NCI-H187 treated with DMSO at 0.1 percent for 48 hours (cell line): ENCODE measurements at regions not wholly inside any gene's neighbourhood (a gene's known extent, or its start where the extent isn't known, plus 50 kb on each side); places are given as distances from the start of the nearest gene placed in this dataset.

ENCODE experiments used
- DNase-seq: peaks from one replicate; lab custom pipeline; 2025; lab: John Stamatoyannopoulos, UW

DNA sequence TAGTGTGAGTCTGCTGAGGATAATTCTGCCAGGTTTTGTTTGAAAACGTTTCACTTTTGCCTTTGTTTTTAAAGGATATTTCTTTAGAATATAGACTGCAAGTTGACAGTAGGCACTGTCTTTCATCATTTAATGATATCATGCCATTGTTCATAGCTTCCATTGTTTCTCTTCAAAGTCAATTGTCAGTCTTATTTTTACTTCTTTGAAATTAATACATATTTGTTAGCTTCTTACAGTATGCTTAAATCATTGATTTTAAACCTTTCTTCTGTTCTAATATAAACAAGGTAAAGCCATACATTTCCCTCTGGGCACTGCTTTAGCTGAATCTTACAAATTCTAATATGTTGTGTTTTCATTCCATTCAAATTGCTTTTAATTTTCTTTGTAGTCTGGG is 62.3 kb upstream of the PARVA start:
- no peak for DNase-seq

DNA sequence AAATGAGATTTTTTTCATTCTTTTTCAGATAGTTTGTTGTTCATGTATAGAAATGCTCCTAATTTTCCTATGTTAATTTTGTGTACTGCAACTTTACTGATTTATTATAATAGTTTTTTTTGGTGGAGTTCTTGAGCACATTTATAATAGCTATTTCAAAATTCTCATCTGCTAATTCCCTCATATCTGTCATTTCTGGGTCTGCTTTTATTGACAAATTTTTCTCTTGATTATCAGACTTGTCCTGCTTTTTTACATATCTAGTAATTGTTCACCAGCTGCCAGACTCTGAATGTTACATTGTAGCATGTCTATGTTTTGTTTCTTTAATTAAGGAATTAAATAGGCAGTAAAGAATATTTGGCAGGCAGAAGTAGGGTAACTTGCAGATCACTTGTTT is 60.9 kb upstream of the PARVA start:
- no peak for DNase-seq

DNA sequence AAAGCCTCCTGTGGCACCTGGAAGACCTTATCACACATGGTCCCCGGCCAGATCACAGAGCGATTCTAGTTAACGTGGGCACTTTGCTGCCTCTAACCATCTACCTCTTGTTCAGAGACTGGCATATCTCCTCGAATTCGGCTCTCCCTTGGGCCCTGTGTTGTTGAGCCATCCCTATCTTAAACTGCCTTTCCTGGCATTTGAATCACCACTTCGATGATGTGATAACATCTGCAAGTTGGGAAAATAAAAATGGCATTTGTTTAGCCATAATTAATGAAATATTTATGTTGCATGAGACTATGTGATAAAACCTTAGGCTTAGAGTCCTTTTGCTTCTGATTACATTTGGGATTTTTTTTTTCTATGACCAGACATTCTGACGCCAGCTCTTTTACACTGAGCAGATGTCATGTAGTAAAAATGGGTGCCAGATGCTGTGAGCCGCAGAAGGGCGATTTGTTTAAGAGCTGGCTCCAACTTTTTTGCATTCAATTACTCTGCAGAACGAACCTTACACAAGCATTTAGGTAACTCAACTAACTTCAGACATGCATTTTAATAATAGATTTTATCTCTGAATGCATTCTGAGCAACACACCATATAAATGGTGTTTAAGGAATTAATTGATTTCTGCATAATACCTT is 58.5 kb upstream of the PARVA start:
- peak; percentile 90 for DNase-seq

DNA sequence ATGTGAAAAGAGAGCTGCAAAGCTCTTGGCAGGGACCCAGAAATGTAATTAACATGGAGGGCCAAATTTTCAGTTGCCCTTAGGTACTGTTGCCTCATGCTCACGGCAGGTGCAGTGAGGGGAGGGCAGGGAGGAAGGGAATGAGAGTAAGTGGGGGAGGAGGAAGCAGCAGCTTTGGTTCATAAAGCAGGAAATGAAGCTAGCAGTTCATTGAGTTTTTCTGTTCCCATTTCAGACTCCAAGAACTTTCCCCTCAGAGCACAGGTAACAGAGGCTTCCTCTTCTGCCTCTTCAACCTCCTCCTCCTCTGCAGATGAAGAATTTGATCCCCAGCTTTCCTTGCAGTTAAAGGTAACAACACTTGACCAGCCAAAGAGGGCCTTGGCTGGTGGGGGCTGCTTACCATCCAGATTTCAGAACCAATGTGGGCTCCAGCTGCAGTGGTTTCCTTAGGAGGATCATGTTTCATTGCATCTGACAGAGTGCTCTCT is 57.9 kb upstream of the PARVA start:
- peak; percentile 90 for DNase-seq

DNA sequence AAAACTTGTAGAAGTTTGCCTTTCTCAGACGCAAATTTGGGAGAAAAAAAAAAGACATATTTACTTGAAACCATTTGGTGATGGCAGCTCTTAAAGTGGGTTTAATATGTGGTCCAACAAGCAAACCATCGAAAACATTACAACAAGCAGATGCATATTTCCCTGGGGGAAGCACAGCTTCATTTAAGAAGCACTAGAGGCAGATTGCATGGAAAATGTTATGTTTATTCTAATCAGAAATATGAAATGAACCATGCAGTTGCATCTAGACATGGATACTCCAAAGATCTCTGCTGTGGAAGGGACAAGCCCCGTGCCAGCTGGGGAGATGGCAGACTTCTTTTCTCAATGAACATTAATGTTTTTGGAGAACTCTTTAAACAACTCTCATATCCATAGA is 57.4 kb upstream of the PARVA start:
- peak; percentile 91 for DNase-seq

DNA sequence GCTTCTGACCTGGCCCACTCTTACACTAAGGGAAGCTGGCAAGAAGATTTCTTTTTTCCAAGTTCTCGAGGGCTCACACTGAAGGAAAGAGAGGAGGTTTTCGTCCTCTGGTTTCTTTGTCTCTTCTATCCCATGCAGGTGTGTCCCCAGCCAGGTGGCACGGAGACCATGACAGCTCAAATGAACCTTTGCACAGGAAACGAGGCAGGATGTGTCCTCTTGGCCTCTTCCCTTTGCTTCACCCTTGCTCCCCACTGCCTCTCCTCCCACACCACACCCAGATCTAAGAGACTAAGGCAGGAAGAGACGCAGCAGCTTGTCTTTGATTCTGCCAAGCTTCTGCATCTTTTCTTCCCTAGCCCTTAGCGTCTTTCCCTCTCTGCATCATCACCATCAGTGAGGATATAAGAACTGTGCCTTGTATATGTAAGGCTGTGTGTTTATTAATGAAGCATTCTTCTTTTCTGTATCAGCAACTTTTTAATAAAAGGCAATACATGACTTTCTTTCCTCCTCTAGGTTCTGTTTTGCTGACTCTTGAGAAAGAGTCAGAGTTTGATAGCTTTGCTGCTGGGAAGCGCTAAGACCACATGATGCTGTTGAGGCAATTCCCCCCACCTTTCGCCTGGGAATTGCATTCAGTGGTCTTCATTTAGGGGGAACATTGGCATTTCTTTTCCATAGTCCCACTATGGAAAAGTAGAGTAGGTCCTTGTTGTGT is 56.0 kb upstream of the PARVA start:
- no peak for DNase-seq

DNA sequence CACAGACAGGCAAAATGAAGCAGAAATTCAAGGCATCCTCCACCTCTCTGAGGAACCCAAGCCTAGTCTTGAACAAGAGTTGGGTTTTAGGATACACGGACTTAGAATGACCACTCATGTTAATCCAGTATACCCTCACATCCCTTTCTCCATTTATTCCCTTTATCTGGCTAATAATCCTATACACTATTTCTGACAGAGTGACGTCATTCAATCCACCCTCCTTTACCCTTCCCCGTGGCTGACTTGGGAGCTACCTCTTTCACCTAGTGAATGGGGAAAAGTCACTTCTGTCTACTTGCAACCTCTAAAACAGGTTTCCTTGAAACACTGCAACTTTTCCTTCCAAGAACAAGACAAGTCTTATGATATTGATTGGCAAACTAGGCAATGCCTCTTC is 52.8 kb upstream of the PARVA start:
- DNase-seq: no peak
